ENCODE measurements at regions not wholly inside any gene's neighbourhood (a gene's known extent, or its start where the extent isn't known, plus 50 kb on each side); places are given as distances from the start of the nearest gene placed in this dataset.

DNA sequence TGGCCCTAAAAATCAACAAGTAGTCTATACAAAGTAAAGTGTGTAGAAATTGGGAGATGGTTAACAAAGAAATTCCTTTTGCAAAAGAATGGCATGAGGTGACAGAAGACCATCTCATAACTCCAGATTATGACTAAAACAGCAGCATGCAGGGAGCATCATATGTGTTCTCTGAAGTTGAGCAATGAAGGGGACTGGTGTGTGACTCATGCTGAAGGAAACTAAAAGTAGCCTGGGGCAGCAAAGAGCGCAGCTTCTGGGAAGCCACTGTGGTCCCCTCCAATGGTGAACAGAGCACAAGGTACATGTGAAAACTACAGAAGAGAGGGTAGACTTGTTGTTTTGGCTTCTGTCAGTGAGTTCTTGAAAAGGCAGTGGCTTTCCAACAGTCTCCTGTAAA, 133.4 kb downstream of the MACC1 start:
- TF ChIP-seq EZH2 (IDR thresholded peaks at IDR 0.05; ENCODE audit: borderline replicate concordance, low read depth, low read length, poor library complexity, severe bottlenecking), result no peak
- TF ChIP-seq, protein P1, sequence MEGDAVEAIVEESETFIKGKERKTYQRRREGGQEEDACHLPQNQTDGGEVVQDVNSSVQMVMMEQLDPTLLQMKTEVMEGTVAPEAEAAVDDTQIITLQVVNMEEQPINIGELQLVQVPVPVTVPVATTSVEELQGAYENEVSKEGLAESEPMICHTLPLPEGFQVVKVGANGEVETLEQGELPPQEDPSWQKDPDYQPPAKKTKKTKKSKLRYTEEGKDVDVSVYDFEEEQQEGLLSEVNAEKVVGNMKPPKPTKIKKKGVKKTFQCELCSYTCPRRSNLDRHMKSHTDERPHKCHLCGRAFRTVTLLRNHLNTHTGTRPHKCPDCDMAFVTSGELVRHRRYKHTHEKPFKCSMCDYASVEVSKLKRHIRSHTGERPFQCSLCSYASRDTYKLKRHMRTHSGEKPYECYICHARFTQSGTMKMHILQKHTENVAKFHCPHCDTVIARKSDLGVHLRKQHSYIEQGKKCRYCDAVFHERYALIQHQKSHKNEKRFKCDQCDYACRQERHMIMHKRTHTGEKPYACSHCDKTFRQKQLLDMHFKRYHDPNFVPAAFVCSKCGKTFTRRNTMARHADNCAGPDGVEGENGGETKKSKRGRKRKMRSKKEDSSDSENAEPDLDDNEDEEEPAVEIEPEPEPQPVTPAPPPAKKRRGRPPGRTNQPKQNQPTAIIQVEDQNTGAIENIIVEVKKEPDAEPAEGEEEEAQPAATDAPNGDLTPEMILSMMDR (conservative IDR thresholded peaks at IDR 0.05; ENCODE audit: low read depth, low read length), result no peak
- H3K27ac ChIP-seq (ENCODE audit: low read depth, low read length, poor library complexity, severe bottlenecking), result no peak overlapping the region
- H3K9me3 ChIP-seq (ENCODE audit: low read depth, low read length, poor library complexity, severe bottlenecking), result no peaks in the 10 kb centered on the region
- no TSS peak for BruUV-seq (replicated peaks)
- no peaks in the 10 kb centered on the region for H3K27me3 ChIP-seq (replicated peaks; ENCODE audit: insufficient read depth, low read depth, low read length, poor library complexity)
- POLR2A ChIA-PET (ENCODE audit: low non-redundant PET), result no interaction called here
- no peak for DNase-seq (ENCODE audit: low spot score)
- H3K4me1 ChIP-seq (ENCODE audit: insufficient read depth, low read length, poor library complexity, severe bottlenecking), result no peaks in the 10 kb centered on the region
- no peaks in the 10 kb centered on the region for H3K36me3 ChIP-seq (ENCODE audit: insufficient read depth, low read length, poor library complexity, severe bottlenecking)
- intact Hi-C loops (cut with micrococcal nuclease; ENCODE audit: unreplicated experiment), result no loop called here
- CTCF ChIA-PET, result no interaction called here
- H3K4me3 ChIP-seq (ENCODE audit: low read depth, low read length, poor library complexity, severe bottlenecking), result no peak overlapping the region

DNA sequence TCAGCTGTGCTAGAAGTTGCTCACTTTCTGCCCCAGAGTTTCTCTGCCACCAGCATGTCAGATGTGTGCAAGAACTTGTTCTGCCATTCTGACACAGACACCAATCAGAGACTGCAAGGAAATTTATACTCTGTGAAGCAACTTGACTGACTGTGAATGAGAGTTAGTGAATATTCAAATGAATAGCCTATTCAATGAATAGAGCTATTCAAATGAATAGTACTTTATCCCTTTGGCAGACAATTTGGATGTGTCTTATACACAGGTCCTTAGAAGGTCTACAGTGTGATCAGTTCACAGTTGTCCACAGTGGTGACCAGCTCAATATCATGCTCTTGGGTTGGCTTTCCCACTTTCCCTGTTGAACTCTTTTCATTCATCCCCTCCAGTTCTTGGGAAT, 138.1 kb downstream of the MACC1 start:
- CTCF ChIA-PET, result no interaction called here
- POLR2A ChIA-PET (ENCODE audit: low non-redundant PET), result interaction anchor here (0.6 kb wide), 2 partner anchors 210 to 234 kb away, joined by 3 read pairs; no protein-coding TSS in a partner anchor
- Histone ChIP-seq H3K4me3 (ENCODE audit: low read depth, low read length, poor library complexity, severe bottlenecking) (no peak overlapping the region), H3K27me3 (replicated peaks; ENCODE audit: insufficient read depth, low read depth, low read length, poor library complexity) (no peaks in the 10 kb centered on the region), H3K4me1 (ENCODE audit: insufficient read depth, low read length, poor library complexity, severe bottlenecking) (no peaks in the 10 kb centered on the region), H3K9me3 (ENCODE audit: low read depth, low read length, poor library complexity, severe bottlenecking) (no peaks in the 10 kb centered on the region), H3K27ac (ENCODE audit: low read depth, low read length, poor library complexity, severe bottlenecking) (no peak overlapping the region), H3K36me3 (ENCODE audit: insufficient read depth, low read length, poor library complexity, severe bottlenecking) (no peaks in the 10 kb centered on the region)
- BruUV-seq (replicated peaks), result no TSS peak
- TF ChIP-seq, protein P1 (conservative IDR thresholded peaks at IDR 0.05; ENCODE audit: low read depth, low read length), result no peak
- no peak for TF ChIP-seq EZH2 (IDR thresholded peaks at IDR 0.05; ENCODE audit: borderline replicate concordance, low read depth, low read length, poor library complexity, severe bottlenecking)
- DNase-seq (ENCODE audit: low spot score), result no peak
- intact Hi-C loops (cut with micrococcal nuclease; ENCODE audit: unreplicated experiment), result no loop called here

DNA sequence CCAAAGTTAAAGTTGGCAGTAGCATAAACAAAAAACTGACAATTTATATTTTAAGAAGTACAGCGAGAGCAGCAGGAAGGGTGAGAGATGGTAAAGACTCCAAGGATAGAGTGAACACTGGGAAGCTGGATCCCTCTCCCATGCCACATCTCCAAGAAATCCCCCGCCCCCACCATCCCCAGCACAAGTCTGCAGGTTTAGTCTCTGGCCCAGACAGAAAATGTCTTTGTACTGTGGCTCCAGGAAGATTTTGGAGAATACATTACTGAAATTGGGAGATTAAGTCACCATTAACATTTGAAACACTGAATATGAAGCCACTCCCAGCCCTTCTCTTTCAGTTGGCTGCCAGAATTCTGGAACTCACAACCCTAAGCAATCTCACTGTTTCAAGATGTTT, 140.3 kb downstream of the MACC1 start:
- Histone ChIP-seq H3K4me3 (ENCODE audit: low read depth, low read length, poor library complexity, severe bottlenecking) (no peak overlapping the region), H3K9me3 (ENCODE audit: low read depth, low read length, poor library complexity, severe bottlenecking) (no peaks in the 10 kb centered on the region), H3K27me3 (replicated peaks; ENCODE audit: insufficient read depth, low read depth, low read length, poor library complexity) (no peaks in the 10 kb centered on the region), H3K27ac (ENCODE audit: low read depth, low read length, poor library complexity, severe bottlenecking) (no peak overlapping the region), H3K4me1 (ENCODE audit: insufficient read depth, low read length, poor library complexity, severe bottlenecking) (no peaks in the 10 kb centered on the region), H3K36me3 (ENCODE audit: insufficient read depth, low read length, poor library complexity, severe bottlenecking) (no peaks in the 10 kb centered on the region)
- BruUV-seq (replicated peaks), result no TSS peak
- no peak for DNase-seq (ENCODE audit: low spot score)
- ChIA-PET POLR2A (ENCODE audit: low non-redundant PET) (no interaction called here), CTCF (no interaction called here)
- no peak for TF ChIP-seq EZH2 (IDR thresholded peaks at IDR 0.05; ENCODE audit: borderline replicate concordance, low read depth, low read length, poor library complexity, severe bottlenecking)
- TF ChIP-seq, protein P1 (conservative IDR thresholded peaks at IDR 0.05; ENCODE audit: low read depth, low read length), result no peak
- intact Hi-C loops (cut with micrococcal nuclease; ENCODE audit: unreplicated experiment), result no loop called here
